GOT3 (cell line): ENCODE measurements at regions not wholly inside any gene's neighbourhood (a gene's known extent, or its start where the extent isn't known, plus 50 kb on each side); places are given as distances from the start of the nearest gene placed in this dataset.

Experiments used
- DNase-seq: peaks from one replicate; lab custom pipeline; 2025; ENCODE audit warnings: mixed read lengths; lab: John Stamatoyannopoulos, UW

- DNase-seq = no peak
These were observed 50.5 kb upstream of the POU2AF2 start for GRCh38 chr11:111194860-111195568.

- no peak for DNase-seq
These were observed 51.5 kb upstream of the POU2AF2 start for GRCh38 chr11:111193924-111194490.

GRCh38 chr11:111189466-111189865 is 56.1 kb upstream of the POU2AF2 start:
- no peak for DNase-seq

GRCh38 chr11:111186308-111186915 is 59.1 kb upstream of the POU2AF2 start:
- DNase-seq = no peak

GRCh38 chr11:111185266-111185665 is 60.3 kb upstream of the POU2AF2 start:
- DNase-seq = no peak

GRCh38 chr11:111183706-111184105 is 61.8 kb upstream of the POU2AF2 start:
- no peak for DNase-seq

- DNase-seq = no peak
These were observed 66.2 kb upstream of the POU2AF2 start for GRCh38 chr11:111179184-111179910.

- DNase-seq = no peak
These were observed 68.3 kb upstream of the POU2AF2 start for GRCh38 chr11:111177037-111177871.

GRCh38 chr11:111176603-111177002 is 68.9 kb upstream of the POU2AF2 start:
- DNase-seq = no peak

- no peak for DNase-seq
These were observed 72.3 kb upstream of the POU2AF2 start for GRCh38 chr11:111173221-111173620.

GRCh38 chr11:111172321-111172862 is 73.1 kb upstream of the POU2AF2 start:
- no peak for DNase-seq

GRCh38 chr11:111170761-111171379 is 74.7 kb upstream of the POU2AF2 start:
- DNase-seq = no peak

- DNase-seq = no peak
These were observed 76.2 kb upstream of the POU2AF2 start for GRCh38 chr11:111169367-111169766.

GRCh38 chr11:111168871-111169270 is 76.7 kb upstream of the POU2AF2 start:
- no peak for DNase-seq

GRCh38 chr11:111167666-111168065 is 77.9 kb upstream of the POU2AF2 start:
- no peak for DNase-seq

- no peak for DNase-seq
These were observed 78.9 kb upstream of the POU2AF2 start for GRCh38 chr11:111166598-111166997.

- no peak for DNase-seq
These were observed 83.2 kb upstream of the POU2AF2 start for GRCh38 chr11:111162305-111162704.

- DNase-seq = no peak
These were observed 88.0 kb upstream of the POU2AF2 start for GRCh38 chr11:111157571-111157970.

- DNase-seq = no peak
These were observed 90.5 kb upstream of the POU2AF2 start for GRCh38 chr11:111155021-111155420.

- DNase-seq = no peak
These were observed 92.3 kb upstream of the POU2AF2 start for GRCh38 chr11:111153194-111153593.

- no peak for DNase-seq
These were observed 96.6 kb upstream of the POU2AF2 start for GRCh38 chr11:111148953-111149352.
